CD4-positive, alpha-beta T cell treated with Interleukin-17A for 4 hours (primary cell): ENCODE measurements at regions not wholly inside any gene's neighbourhood (a gene's known extent, or its start where the extent isn't known, plus 50 kb on each side); places are given as distances from the start of the nearest gene placed in this dataset.
"Not testable (repeated sequence)": the region's sequence is repeated elsewhere in the genome, so short reads cannot be mapped to it uniquely, and the experiment has no call there.

Experiments used
- DNase-seq: peaks from one replicate; pipeline ENCODE4 v3.0.0-alpha.2; 2020; ENCODE audit warnings: mixed read lengths

- DNase-seq, result no peak
These were observed 83.5 kb upstream of the WAC start for GRCh38 chr10:28449382-28449781.

GRCh38 chr10:28449926-28450325, 83.0 kb upstream of the WAC start:
- no peak for DNase-seq

GRCh38 chr10:28453926-28454325, 79.0 kb upstream of the WAC start:
- no peak for DNase-seq

- DNase-seq, result no peak
These were observed 75.8 kb upstream of the WAC start for GRCh38 chr10:28457110-28457509.

GRCh38 chr10:28457873-28458272, 75.0 kb upstream of the WAC start:
- DNase-seq, result not testable (repeated sequence)

- no peak for DNase-seq
These were observed 73.3 kb upstream of the WAC start for GRCh38 chr10:28459453-28460144.

GRCh38 chr10:28463141-28463540, 69.8 kb upstream of the WAC start:
- no peak for DNase-seq

- DNase-seq, result no peak
These were observed 69.1 kb upstream of the WAC start for GRCh38 chr10:28463676-28464395.

- DNase-seq, result no peak
These were observed 65.3 kb upstream of the WAC start for GRCh38 chr10:28467615-28468014.

- DNase-seq, result no peak
These were observed 64.0 kb upstream of the WAC start for GRCh38 chr10:28468707-28469483.

- DNase-seq, result no peak
These were observed 61.9 kb upstream of the WAC start for GRCh38 chr10:28470873-28471651.

- DNase-seq, result no peak
These were observed 61.3 kb upstream of the WAC start for GRCh38 chr10:28471652-28472050.

- no peak for DNase-seq
These were observed 54.3 kb upstream of the WAC start for GRCh38 chr10:28478646-28479045.

- no peak for DNase-seq
These were observed 53.5 kb upstream of the WAC start for GRCh38 chr10:28479425-28479865.

- no peak for DNase-seq
These were observed 52.8 kb upstream of the WAC start for GRCh38 chr10:28479927-28480627.

- DNase-seq, result no peak
These were observed 52.3 kb upstream of the WAC start for GRCh38 chr10:28480628-28480965.

GRCh38 chr10:28481346-28481745, 51.6 kb upstream of the WAC start:
- DNase-seq, result not testable (repeated sequence)

GRCh38 chr10:28481968-28482367, 51.0 kb upstream of the WAC start:
- DNase-seq, result no peak
